Astrocyte (in vitro differentiated cells and primary cell): ENCODE measurements at regions not wholly inside any gene's neighbourhood (a gene's known extent, or its start where the extent isn't known, plus 50 kb on each side); places are given as distances from the start of the nearest gene placed in this dataset.

Experiments
- DNase-seq: peaks from one replicate; pipeline ENCODE4 v3.0.0-alpha.2; 2010; ENCODE audit warnings: low read depth
- FAIRE-seq: peaks from 2 replicates; lab custom pipeline; 2011; peaks lifted over from hg19 to GRCh38; lab: Jason Lieb, UNC
- H2AFZ ChIP-seq: 2 replicates; pipeline ENCODE4 v1.6.0; 2012; ENCODE audit warnings: low read depth, low read length, inconsistent platforms
- H3K27ac ChIP-seq: 2 replicates; pipeline ENCODE4 v1.5.1; 2011; ENCODE audit warnings: low read depth, low read length, inconsistent platforms
- H3K27me3 ChIP-seq: 2 replicates; pipeline ENCODE4 v1.6.0; 2011; ENCODE audit warnings: low read length, inconsistent platforms; ENCODE audit not compliant: insufficient read depth
- H3K36me3 ChIP-seq: 2 replicates; pipeline ENCODE4 v1.5.1; 2011; ENCODE audit warnings: low read length, inconsistent platforms; ENCODE audit not compliant: insufficient read depth
- H3K4me1 ChIP-seq: 2 replicates; pipeline ENCODE4 v1.5.1; 2011; ENCODE audit warnings: low read length, inconsistent platforms; ENCODE audit not compliant: insufficient read depth
- H3K4me2 ChIP-seq: 2 replicates; pipeline ENCODE4 v1.6.0; 2012; ENCODE audit warnings: low read length, inconsistent platforms
- H3K4me3 ChIP-seq: 2 replicates; pipeline ENCODE4 v1.5.1; 2011; ENCODE audit warnings: low read depth, mild to moderate bottlenecking, low read length, inconsistent platforms; ENCODE audit not compliant: insufficient read depth
- H3K79me2 ChIP-seq: 2 replicates; pipeline ENCODE4 v1.6.0; 2012; ENCODE audit warnings: mild to moderate bottlenecking, low read length, inconsistent platforms; ENCODE audit not compliant: insufficient read depth
- H3K9ac ChIP-seq: 2 replicates; pipeline ENCODE4 v1.6.0; 2012; ENCODE audit warnings: mild to moderate bottlenecking, low read length, inconsistent platforms
- H3K9me3 ChIP-seq: 2 replicates; pipeline ENCODE4 v1.5.1; 2012; ENCODE audit warnings: low read depth, mild to moderate bottlenecking, low read length, inconsistent platforms; ENCODE audit not compliant: insufficient read depth
- H4K20me1 ChIP-seq: 2 replicates; pipeline ENCODE4 v1.6.0; 2012; ENCODE audit warnings: low read length, inconsistent platforms; ENCODE audit not compliant: insufficient read depth
- H3K27ac Mint-ChIP-seq: one replicate; pipeline ENCODE4 v1.8.0; 2021; ENCODE audit warnings: mild to moderate bottlenecking, mixed read lengths; ENCODE audit not compliant: unreplicated experiment
- H3K27me3 Mint-ChIP-seq: one replicate; pipeline ENCODE4 v1.8.0; 2021; ENCODE audit warnings: low read depth, mixed read lengths; ENCODE audit not compliant: unreplicated experiment
- H3K36me3 Mint-ChIP-seq: one replicate; pipeline ENCODE4 v1.8.0; 2021; ENCODE audit warnings: low read depth, mixed read lengths; ENCODE audit not compliant: unreplicated experiment
- H3K4me1 Mint-ChIP-seq: one replicate; pipeline ENCODE4 v1.8.0; 2021; ENCODE audit warnings: low read depth, mixed read lengths; ENCODE audit not compliant: unreplicated experiment
- H3K4me3 Mint-ChIP-seq: one replicate; pipeline ENCODE4 v1.8.0; 2021; ENCODE audit warnings: mild to moderate bottlenecking, moderate library complexity, mixed read lengths; ENCODE audit not compliant: unreplicated experiment
- H3K9me3 Mint-ChIP-seq: one replicate; pipeline ENCODE4 v1.8.0; 2021; ENCODE audit warnings: mild to moderate bottlenecking, mixed read lengths; ENCODE audit not compliant: unreplicated experiment
- CTCF ChIP-seq: IDR thresholded peaks from 2 replicates; pipeline ENCODE4 v1.5.1; 2011; ENCODE audit warnings: low read depth, mild to moderate bottlenecking, inconsistent platforms, low read length, moderate library complexity; ENCODE audit not compliant: insufficient read depth
- EZH2 ChIP-seq: IDR thresholded peaks from 2 replicates; pipeline ENCODE4 v1.6.1; 2012; ENCODE audit warnings: mild to moderate bottlenecking, low read length, inconsistent platforms; ENCODE audit not compliant: insufficient read depth

- FAIRE-seq (no peak), DNase-seq (no peak)
- Mint-ChIP-seq H3K4me3 (no peak overlapping the region), H3K27me3 (peaks cover 2% of the 10 kb centered on the region), H3K27ac (no peak overlapping the region), H3K9me3 (no peaks in the 10 kb centered on the region), H3K4me1 (no peaks in the 10 kb centered on the region), H3K36me3 (no peaks in the 10 kb centered on the region)
- Histone ChIP-seq H3K4me1 (no peaks in the 10 kb centered on the region), H3K27me3 (no peaks in the 10 kb centered on the region), H3K9ac (no peak overlapping the region), H3K27ac (no peak overlapping the region), H3K36me3 (no peaks in the 10 kb centered on the region), H3K79me2 (no peaks in the 10 kb centered on the region), H3K4me3 (no peak overlapping the region), H4K20me1 (no peaks in the 10 kb centered on the region), H2AFZ (no peak overlapping the region), H3K9me3 (no peaks in the 10 kb centered on the region), H3K4me2 (no peak overlapping the region)
- TF ChIP-seq EZH2 (no peak), CTCF (no peak)
Measured at GRCh38 chr16:61228371-61228770, 807.9 kb downstream of the CDH8 start.

- H3K4me3 Mint-ChIP-seq, result no peak overlapping the region
Measured at GRCh38 chr16:61215605-61216004, 820.6 kb downstream of the CDH8 start.

GRCh38 chr16:61214780-61215179 is 821.5 kb downstream of the CDH8 start:
- no peak overlapping the region for H3K4me3 ChIP-seq
- TF ChIP-seq EZH2 (no peak), CTCF (no peak)
- no peaks in the 10 kb centered on the region for H3K27me3 ChIP-seq
- H3K36me3 ChIP-seq, result no peaks in the 10 kb centered on the region
- no peak overlapping the region for H3K4me2 ChIP-seq
- H3K4me1 ChIP-seq, result no peaks in the 10 kb centered on the region
- DNase-seq (no peak), FAIRE-seq (no peak)
- no peak overlapping the region for H3K27ac ChIP-seq
- H2AFZ ChIP-seq, result no peak overlapping the region
- Mint-ChIP-seq H3K9me3 (no peaks in the 10 kb centered on the region), H3K27me3 (no peaks in the 10 kb centered on the region), H3K4me1 (no peaks in the 10 kb centered on the region), H3K36me3 (no peaks in the 10 kb centered on the region), H3K4me3 (no peak overlapping the region), H3K27ac (no peak overlapping the region)
- no peaks in the 10 kb centered on the region for H4K20me1 ChIP-seq
- H3K9ac ChIP-seq, result no peak overlapping the region
- no peaks in the 10 kb centered on the region for H3K79me2 ChIP-seq
- H3K9me3 ChIP-seq, result no peaks in the 10 kb centered on the region

More at GRCh38 chr16:61215605-61216004, 820.6 kb downstream of the CDH8 start:
- Histone ChIP-seq H3K9ac (no peak overlapping the region), H3K36me3 (no peaks in the 10 kb centered on the region), H3K27ac (no peak overlapping the region), H3K27me3 (no peaks in the 10 kb centered on the region), H3K79me2 (no peaks in the 10 kb centered on the region), H4K20me1 (no peaks in the 10 kb centered on the region), H3K9me3 (no peaks in the 10 kb centered on the region), H2AFZ (no peak overlapping the region), H3K4me3 (no peak overlapping the region), H3K4me2 (no peak overlapping the region), H3K4me1 (no peaks in the 10 kb centered on the region)
- no peaks in the 10 kb centered on the region for H3K4me1 Mint-ChIP-seq
- DNase-seq (no peak), FAIRE-seq (no peak)
- no peaks in the 10 kb centered on the region for H3K9me3 Mint-ChIP-seq
- TF ChIP-seq CTCF, result no peak
- H3K27me3 Mint-ChIP-seq, result no peaks in the 10 kb centered on the region
- no peaks in the 10 kb centered on the region for H3K36me3 Mint-ChIP-seq
- no peak overlapping the region for H3K27ac Mint-ChIP-seq
